ENCODE measurements at regions not wholly inside any gene's neighbourhood (a gene's known extent, or its start where the extent isn't known, plus 50 kb on each side); places are given as distances from the start of the nearest gene placed in this dataset.
"Not testable (repeated sequence)": the region's sequence is repeated elsewhere in the genome, so short reads cannot be mapped to it uniquely, and the experiment has no call there.

DNA sequence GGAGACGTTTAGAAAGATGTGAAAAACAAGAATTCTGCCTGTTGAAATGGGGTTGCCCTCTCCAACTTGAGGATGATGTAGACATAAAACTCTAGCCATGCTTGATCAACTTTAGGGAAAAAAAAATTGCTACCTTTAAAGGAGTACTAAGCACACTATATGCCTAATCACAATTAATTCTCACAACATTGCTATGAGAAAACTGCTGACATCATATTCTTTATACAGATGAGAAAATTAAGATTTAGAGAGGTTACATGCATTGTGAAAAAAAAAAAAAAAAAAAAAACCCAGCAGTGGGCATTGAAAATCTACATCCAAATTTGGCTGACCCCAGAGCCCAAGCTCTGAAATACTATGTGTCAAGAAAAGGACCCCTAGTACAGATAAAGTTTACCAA is 617.2 kb upstream of the ADGRL2 start:
- DNase-seq, result no peak

DNA sequence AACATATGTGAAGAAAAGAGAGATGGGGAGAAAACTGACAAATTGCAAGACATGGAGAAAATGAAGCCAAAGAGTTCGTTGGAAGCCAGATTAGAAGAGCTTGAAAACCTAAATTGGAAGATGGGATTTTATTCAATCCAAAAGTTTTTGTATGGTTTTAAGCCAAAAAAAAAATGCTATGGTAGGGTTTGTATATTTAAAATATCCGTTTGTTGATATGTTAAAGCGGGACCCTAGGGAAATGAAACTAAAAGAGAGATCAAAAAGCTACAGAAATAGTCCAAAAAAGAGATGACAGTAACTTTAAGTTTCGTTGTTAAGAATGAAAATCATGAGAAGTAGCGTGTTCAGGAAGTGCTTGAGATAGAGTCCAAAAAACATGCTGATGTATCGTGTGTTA is 617.7 kb upstream of the ADGRL2 start:
- no peak for DNase-seq

DNA sequence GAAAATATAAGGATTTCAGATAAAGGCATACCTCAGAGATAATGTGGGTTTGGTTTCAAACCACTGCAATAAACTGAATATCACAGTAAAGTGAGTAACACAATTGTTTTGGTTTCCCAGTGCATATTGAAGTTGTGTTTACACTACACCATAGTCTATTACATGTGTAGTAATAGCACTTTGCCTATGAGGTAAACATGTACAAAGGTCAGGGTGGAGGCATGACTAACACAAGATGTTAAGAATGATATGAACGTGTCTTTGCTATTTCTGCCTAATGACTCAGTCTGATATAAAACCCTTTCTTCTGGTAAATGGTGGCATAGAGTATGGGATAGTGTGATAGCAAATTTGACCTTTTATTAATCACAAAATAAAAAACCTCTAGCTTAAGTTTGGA is 621.5 kb upstream of the ADGRL2 start:
- DNase-seq, result no peak

DNA sequence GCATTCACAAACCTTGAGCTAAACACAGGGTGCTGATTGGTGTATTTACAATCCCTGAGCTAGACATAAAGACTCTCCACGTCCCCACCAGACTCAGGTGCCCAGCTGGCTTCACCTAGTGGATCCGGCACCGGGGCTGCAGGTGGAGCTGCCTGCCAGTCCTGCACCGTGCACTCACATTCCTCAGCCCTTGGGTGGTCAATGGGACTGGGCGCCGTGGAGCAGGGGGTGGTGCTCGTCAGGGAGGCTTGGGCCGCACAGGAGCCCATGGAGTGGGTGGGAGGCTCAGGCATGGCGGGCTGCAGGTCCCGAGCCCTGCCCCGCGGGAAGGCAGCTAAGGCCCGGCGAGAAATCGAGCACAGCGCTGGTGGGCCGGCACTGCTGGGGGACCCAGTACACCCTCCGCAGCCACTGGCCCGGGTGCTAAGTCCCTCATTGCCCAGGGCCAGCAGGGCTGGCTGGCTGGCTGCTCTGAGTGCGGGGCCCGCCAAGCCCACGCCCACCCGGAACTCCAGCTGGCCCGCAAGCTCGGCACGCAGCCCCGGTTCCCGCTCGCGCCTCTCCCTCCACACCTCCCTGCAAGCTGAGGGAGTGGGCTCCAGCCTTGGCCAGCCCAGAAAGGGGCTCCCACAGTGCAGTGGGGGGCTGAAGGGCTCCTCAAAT is 622.2 kb upstream of the ADGRL2 start:
- not testable (repeated sequence) for DNase-seq

DNA sequence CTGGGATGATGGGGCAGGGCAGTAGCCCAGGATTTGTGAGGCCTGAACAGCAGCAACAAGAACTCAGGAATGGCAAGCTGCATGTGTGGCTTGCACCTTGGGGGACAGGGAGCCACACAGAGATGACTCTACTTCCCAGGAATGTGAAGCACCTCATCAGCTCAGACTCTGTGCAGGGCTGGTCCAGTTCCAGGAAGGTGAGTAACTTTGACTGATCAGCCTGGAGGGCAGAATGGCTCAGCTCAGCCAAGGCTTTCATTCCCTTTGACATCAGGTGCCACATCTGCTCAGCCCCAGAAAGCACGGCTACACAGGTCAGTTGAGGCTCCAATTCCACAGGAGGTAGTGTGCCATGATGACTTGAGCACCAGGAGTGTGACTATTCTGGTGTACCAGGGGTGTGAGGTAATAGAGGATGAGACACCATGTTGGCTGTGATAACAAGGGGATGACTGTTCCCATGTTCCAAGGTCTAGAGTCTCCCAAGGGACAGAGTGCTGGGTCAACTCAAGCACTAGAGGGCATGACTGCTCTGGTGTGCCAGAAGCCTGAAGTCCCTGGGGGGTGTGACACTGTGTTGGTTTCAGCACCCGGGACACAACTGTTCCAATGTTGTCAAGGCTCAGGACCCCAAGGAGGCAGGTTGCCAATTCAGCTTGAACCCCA is 625.8 kb upstream of the ADGRL2 start:
- no peak for DNase-seq

DNA sequence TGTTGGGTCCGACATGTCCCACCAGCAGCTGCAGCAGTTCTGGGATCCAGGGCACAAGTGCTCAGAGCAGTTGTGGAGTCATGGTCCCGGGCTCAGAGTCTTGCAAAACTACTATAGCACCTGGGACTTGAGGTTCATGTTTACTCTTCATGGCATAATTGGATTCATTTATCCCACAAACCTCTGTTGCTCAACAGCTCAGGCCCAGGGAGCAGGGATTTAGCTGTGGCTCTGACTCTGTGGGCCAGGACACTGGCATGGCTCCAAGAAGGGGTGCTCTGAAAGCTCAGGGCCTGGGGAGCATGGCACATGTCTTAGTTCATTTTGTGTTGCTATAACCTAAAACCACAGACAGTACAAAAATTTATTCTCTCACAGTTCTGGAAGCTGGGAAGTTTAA is 626.7 kb upstream of the ADGRL2 start:
- DNase-seq, result no peak

DNA sequence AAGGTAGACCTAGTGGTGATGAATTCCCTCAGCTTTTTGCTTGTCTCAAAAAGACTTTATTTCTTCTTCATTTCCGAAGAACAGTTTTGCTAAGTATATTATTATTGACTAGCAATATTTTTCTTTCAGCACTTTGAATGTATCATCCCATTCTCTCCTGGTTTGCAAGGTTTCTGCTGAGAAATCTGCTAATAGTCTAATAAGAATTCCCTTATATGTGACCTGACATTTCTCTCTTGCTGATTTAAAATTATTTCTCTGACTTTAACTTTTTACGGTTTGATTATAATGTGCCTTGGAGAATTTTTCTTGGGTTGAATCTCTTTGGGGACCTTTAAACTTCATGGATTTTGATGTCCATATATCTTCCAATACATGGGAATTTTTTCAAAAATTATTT is 628.3 kb upstream of the ADGRL2 start:
- no peak for DNase-seq

DNA sequence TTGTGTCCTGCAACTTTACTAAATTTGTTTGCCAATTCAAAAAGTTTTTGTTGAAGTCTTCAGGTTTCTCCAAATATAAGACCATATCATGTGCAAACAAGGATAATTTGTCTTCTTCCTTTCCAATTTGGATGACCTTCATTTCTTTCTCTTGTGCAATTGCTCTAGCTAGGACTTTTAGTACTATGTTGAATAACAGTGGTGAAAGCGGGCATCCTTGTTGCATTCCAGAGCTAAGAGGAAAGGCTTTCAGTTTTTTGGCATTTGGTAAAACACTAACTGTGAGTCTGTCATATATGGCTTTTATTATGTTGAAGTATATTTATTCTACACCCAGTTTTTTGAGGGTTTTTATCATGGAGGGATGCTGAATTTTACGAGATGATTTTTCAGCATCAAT is 630.0 kb upstream of the ADGRL2 start:
- DNase-seq, result no peak

DNA sequence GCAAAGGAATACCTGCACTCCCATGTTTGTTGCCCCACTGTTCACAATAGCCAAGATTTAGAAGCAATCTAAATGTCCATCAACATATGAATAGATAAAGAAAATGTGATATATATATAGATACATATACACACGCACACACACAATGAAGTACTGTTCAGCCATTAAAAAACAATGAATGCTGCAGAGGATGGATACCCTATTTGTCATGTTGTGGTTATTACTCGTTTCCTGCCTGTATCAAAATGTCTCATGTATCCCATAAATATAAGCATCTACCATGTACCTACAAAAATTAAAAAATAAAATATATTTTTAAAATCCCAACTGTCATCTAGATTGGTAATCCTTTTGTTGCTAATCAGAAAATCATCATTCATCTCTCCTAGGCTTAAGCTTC is 634.8 kb upstream of the ADGRL2 start:
- no peak for DNase-seq

DNA sequence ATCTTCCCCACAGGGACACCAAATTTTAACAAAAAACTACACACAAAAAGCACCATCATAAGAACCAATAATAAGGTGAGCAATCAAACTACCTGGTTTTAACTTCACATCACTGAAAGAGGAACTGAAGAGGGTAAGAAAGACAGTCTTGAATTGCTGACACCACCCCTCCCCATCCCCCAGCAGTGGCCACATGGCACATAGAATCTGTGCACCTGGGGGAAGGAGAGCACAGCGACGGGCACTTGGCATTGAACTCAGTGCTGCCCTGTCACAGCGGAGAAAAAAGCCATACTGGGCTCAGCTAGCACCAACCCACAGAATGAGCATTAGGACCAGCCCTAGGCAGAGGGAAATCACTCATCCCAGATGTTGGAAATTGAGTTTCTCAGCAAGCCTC is 640.0 kb upstream of the ADGRL2 start:
- no peak for DNase-seq

DNA sequence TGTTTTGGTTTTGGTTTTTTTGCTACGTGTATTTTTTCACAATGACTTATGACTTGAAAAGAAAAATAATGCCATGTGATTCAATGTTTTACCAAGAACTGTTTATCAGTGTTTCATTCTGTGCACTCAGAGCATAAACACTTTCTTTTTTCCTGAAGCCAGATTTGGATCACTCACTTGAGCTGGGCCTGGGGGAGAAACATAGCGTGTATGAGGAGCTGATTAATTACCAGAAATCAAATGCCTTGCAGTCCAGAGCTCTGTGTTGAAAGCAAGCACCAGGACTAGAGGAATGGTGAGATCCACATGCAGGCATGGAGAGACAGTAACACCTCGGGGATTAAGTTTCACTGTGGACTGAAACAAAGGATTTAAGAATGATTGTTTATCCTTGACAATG is 642.1 kb upstream of the ADGRL2 start:
- DNase-seq, result no peak

DNA sequence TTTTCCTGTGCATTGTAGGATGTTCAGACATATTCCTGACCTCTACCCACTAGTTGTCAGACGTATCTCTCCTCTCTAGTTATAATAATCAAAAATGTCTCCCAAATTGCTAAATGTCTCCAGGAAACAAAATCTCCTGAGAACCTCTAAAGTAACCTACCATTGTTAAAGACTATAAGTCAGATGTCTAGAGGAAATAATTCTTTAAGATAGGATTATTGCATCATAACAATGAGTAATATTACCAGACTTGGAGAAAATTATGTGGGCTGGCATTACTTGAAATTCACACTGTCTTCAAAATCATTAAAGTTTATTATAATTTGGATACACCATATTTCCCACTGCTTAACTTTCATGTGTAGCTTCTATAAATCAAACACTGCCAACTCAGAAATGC is 643.0 kb upstream of the ADGRL2 start:
- DNase-seq, result no peak

DNA sequence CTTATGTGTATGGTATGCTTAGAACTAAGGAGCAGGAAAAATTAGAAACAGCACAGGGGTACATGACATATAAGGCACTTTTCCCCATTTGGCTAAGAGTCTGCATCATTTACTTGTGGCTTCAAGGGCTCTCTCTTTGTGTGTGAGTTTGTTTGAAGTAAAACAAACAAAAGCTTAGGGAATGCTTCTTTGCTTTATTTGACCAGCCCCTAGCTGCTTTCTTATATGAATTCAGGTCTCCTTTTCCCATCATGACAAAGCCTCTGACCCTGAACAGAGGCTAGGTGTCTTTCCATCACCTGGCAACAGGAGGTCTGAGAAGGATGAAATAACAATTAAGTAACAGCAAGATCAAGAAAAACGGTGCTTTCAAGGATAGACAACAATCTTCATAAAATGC is 643.8 kb upstream of the ADGRL2 start:
- DNase-seq, result no peak

DNA sequence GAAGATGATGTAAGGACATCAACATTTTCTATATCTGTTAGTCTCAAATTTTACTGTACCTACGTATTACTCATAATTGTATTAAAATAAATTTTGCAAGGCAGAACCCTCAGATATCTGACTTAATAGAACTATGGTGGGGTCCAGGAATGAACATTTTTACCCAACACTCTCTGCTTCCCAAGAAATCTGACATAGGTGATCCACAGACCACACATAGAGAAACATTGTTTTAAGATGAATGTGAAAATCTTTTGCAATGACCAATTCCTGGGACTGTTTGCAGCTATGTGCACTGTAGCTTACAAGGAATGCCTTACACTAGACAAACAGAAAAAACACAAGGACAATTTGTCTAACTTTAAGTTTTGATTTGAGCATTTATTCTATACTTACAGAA is 645.6 kb upstream of the ADGRL2 start:
- DNase-seq, result no peak

DNA sequence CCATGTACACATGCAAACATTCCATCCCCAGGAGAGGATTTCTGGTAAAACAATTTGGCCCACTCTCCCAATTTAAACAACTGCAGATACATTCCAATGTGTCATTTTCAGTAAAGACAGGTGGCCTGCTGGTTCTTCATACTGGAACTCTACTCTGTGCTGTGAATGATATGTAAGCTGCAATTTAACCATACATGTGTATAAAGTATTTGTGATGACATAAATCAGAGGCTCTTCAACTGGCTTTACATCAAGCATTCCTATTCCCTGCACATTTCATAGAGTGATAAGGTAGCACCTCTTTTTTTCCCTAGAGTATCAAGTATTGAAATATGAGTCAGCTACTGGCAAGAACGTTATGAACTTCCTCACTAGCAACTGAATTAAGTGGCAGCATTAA is 649.5 kb upstream of the ADGRL2 start:
- no peak for DNase-seq

DNA sequence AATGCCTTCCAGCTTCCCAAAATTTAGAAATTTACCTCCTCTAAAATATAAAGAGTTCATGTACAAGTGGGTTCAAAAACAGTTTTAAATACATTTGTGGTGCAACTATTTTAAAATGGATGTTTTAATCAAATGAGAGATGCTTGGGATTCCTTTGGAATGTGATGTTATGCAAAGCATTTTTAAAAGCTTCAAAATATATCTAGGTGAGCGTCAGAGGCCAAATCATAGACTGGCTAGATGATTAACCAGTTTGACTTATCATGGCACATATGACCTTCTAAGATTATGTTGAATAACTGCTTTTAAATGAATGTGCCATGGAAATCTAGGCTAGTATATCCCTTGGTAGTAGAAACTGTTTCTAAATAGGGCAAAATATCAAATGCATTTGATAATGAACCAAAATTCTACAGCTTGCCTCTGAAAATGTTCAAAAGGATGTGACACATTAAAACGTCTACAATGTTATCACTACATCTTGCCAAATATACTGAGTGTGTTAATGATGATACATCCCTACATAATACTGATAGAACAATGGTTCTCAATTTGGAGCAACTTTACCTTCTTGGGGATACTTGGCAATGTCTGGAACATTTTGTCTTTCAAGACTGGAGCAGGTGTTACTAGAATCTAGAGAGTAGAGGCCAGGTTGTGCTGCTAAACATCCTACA is 650.9 kb upstream of the ADGRL2 start:
- no peak for DNase-seq

DNA sequence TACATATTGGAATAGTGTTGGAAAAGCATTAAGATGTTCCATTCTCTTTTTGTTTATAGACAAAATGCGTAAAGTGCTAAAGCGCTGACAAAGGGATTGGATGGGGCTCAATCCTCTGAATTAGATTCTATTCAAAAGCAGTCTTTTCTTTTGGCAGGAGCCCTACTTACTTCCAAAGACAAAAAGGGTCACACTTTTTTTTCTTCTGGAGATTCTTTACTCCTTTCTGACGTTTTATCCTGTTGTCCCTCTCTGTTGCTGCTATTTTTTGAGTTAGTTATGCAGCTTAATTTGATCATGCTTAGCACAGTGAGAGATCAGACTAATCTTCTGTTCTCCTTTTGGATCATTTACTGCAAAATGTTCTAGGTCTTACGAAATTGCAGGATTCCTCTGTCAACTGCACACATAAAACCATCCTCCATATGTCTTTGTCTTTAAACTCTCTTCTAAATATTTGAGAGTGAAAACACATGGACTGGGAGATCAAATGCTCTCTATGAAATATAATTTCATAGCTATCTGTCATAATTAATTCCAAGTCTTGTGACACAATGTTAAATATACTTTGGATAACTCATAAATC is 656.4 kb upstream of the ADGRL2 start:
- DNase-seq, result no peak

DNA sequence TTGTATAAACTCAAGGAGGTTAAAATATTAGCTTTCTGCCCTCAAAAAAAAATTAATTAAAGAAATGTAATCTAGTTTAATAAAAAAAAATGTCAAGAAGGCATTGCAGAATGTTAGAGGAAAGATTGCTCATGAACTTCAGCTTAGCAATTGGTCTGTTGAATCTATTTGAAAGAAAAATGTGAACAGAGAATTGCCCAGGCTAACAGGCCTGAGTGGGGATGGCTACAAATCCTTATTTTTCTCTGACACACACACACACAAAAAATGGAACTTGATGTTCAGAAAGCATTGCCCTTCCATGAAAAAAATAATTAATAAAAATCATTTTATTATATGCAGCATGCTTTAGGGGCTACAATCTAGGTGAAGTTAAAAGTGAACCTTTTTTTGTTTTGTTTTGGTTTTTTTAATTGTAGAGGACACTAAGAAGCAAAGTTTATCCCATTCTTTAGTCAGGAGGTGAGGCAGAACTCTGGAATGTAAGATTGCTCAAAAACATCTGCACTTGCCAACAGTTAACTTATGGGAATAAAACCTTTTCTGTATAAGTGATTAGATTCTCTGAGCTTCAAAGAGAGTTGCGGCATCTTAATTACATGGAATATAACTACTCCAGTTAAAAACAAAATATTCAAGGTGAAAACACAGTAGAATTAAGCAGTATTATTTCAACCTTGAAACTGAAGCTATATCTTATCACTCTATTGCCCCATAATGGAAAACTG is 658.5 kb upstream of the ADGRL2 start:
- DNase-seq, result no peak

DNA sequence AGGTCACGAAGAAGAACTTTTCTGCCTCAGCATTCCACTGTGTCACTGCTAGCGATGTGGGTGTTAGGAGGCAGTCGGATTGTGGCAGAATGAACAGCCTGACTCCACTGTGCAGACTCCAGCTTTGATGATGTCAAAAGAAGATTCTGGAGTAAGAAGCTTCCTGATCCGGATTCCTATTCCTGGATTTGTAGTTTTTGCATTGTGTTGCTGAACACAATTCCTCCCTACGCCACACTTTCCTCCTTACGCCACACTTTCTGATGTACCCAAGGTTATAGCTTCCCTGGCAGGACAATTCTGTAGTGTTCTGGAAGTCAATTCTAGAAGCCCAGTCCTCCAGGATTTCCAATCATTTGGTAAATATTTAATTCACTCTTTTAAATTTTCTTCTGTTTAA is 665.2 kb upstream of the ADGRL2 start:
- no peak for DNase-seq

DNA sequence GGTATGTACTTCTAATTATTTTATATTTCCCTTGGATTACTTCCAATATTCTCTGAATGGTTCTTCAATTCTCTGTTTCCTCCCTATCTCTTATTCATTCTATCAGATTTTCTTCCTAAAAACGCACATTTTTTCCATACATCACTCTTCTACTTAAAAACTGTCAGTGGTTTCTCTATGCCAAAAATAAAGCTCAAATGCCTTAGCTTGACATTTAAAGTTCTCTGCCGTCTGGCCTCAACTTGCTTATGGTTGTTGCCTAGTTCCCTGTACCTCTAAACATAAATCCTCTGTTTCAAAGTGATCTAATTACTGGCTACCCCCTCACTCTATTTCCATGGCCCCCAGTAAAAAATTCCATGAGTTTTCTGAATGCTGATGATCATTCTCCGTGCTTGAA is 671.0 kb upstream of the ADGRL2 start:
- DNase-seq, result no peak

DNA sequence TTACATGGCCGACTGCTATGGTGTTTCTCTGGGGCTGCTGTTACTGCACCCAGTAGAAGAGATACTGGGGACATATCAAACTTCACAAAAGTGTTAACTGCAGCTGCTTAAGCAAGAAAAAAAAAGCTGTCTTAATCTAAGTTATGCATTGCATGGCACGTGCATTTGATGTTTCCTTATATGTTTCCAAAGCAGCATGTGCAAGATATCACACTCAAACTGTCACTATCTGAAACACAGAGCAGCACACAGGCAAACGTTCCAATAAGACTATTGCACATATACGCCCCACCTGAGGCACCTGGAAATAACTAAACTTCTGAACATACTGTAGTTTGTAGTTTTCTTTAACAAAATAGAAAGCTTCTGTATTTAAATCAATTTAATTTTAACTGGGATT is 671.4 kb upstream of the ADGRL2 start:
- DNase-seq, result no peak

DNA sequence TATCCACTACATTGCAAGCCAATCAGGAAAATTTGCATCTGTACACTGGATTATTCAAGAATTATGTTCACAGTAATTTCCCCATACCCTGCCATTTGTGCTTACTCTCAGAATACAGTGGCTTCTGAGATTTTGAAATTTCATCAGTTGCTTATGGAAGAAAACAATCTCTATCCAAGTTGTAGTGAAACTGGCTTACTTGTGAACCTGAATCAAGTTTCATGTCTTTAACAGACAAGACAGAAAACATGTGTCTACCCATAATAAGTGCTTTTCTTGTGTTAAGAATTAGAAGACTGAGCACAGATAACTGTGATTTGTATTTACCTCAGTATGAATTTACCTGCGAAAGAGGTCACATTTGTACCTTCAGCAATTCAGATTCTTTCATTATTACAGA is 672.7 kb upstream of the ADGRL2 start:
- DNase-seq, result no peak

DNA sequence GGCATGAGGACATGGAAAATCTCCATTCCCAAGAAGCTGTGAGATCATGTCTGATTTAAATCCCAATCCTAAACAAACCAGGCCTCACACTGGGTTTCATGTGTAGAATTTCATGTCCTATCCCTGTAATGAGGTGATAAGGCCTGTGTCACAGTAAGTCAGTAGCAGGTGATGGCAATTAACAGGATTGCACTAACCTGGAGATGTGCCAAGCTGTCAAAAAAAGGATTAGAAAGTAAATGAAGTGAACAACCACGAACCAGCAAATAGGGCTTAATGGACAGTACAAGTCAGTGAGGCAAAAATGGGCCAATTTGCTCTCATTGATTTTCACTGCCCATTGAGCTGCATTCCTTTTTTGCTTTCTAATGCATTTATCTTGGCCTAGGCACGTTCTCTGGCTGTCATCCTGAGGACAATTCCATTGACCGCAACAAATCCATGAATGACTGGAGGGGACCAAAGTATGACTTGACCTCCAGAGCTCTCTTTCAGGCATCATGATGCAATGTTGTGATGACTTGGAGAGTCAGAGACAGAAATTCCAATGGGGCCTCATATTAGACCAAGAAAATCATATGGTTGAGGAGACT is 673.6 kb upstream of the ADGRL2 start:
- no peak for DNase-seq

Measured in NK-92 treated with Interleukin-12 subunit alpha and Interleukin-12 subunit beta, amount 100 ng/mL, for 24 hours (cell line).